Smooth muscle cell (in vitro differentiated cells): ENCODE measurements at regions not wholly inside any gene's neighbourhood (a gene's known extent, or its start where the extent isn't known, plus 50 kb on each side); places are given as distances from the start of the nearest gene placed in this dataset.

Source experiments
- DNase-seq: peaks from one replicate; lab custom pipeline; 2025; ENCODE audit not compliant: unreplicated experiment; lab: John Stamatoyannopoulos, UW
- H2AFZ ChIP-seq: fragments of 200-600 bp; sonication (generic); 2 replicates; pipeline ENCODE4 v1.6.0; 2016; ENCODE audit warnings: antibody characterized with exemption, low read depth, mild to moderate bottlenecking
- H3F3A ChIP-seq: fragments of 200-600 bp; sonication (generic); 2 replicates; pipeline ENCODE4 v1.6.0; 2017; ENCODE audit warnings: antibody characterized with exemption, low read depth
- H3K27ac ChIP-seq: fragments of 200-600 bp; sonication (generic); 2 replicates; pipeline ENCODE4 v1.5.1; 2016; ENCODE audit warnings: low read depth, mild to moderate bottlenecking
- H3K27me3 ChIP-seq: fragments of 200-600 bp; sonication (generic); 2 replicates; pipeline ENCODE4 v1.6.1; 2016; ENCODE audit warnings: low read depth, mild to moderate bottlenecking
- H3K36me3 ChIP-seq: fragments of 200-600 bp; sonication (generic); 2 replicates; pipeline ENCODE4 v1.5.1; 2016; ENCODE audit warnings: low read depth
- H3K4me1 ChIP-seq: fragments of 200-600 bp; sonication (generic); 2 replicates; pipeline ENCODE4 v1.5.1; 2016; ENCODE audit warnings: low read depth
- H3K4me2 ChIP-seq: fragments of 200-600 bp; sonication (generic); 2 replicates; pipeline ENCODE4 v1.6.0; 2016; ENCODE audit warnings: mild to moderate bottlenecking
- H3K4me3 ChIP-seq: fragments of 200-600 bp; sonication (generic); 2 replicates; pipeline ENCODE4 v1.5.1; 2016; ENCODE audit warnings: mild to moderate bottlenecking
- H3K79me2 ChIP-seq: fragments of 200-600 bp; sonication (generic); 2 replicates; pipeline ENCODE4 v1.6.0; 2016; ENCODE audit warnings: low read depth, mild to moderate bottlenecking
- H3K9ac ChIP-seq: fragments of 200-600 bp; sonication (generic); 2 replicates; pipeline ENCODE4 v1.6.0; 2016; ENCODE audit warnings: low read depth
- H3K9me3 ChIP-seq: fragments of 200-600 bp; sonication (generic); replicated peaks from 2 replicates; pipeline ENCODE4 v1.5.1; 2016; ENCODE audit warnings: low read depth
- H4K20me1 ChIP-seq: fragments of 200-600 bp; sonication (generic); 2 replicates; pipeline ENCODE4 v1.6.0; 2016; ENCODE audit warnings: low read depth
- CTCF ChIP-seq: fragments of 200-600 bp; sonication (generic); IDR thresholded peaks from 2 replicates; pipeline ENCODE4 v1.5.1; 2017; ENCODE audit warnings: borderline replicate concordance, mild to moderate bottlenecking, antibody characterized with exemption; ENCODE audit not compliant: insufficient read depth, poor library complexity, severe bottlenecking
- WGBS: methylation state at CpG from one replicate; pipeline ENCODE4 v1.1.7; 2016; ENCODE audit warnings: low lambda C conversion rate; 5-methylcytosine and 5-hydroxymethylcytosine counted together

- TF ChIP-seq CTCF = no peak
- no peak for DNase-seq
- no peaks in the 10 kb centered on the region for H3K4me1 ChIP-seq
- H3K27me3 ChIP-seq = no peaks in the 10 kb centered on the region
- H3K27ac ChIP-seq = no peak overlapping the region
- H3K4me2 ChIP-seq = no peak overlapping the region
- H3K36me3 ChIP-seq = no peaks in the 10 kb centered on the region
- no peaks in the 10 kb centered on the region for H4K20me1 ChIP-seq
- H3K4me3 ChIP-seq = no peak overlapping the region
- 92% methylated on average over 1 of the region's 1 CpG for WGBS
- no peak overlapping the region for H2AFZ ChIP-seq
- H3K9me3 ChIP-seq = no peaks in the 10 kb centered on the region
- no peaks in the 10 kb centered on the region for H3K79me2 ChIP-seq
- no peak overlapping the region for H3K9ac ChIP-seq
- H3F3A ChIP-seq = no peaks in the 10 kb centered on the region
These were observed 253.4 kb downstream of the SP3 start for GRCh38 chr2:173711816-173712215.

GRCh38 chr2:173713904-173714555 lies 251.1 kb downstream of the SP3 start:
- Histone ChIP-seq H2AFZ (no peak overlapping the region), H3K4me1 (no peaks in the 10 kb centered on the region), H3K9me3 (no peaks in the 10 kb centered on the region), H3K27me3 (no peaks in the 10 kb centered on the region), H3K79me2 (no peaks in the 10 kb centered on the region), H4K20me1 (no peaks in the 10 kb centered on the region), H3K4me3 (no peak overlapping the region), H3K4me2 (no peak overlapping the region), H3K27ac (no peak overlapping the region), H3K36me3 (no peaks in the 10 kb centered on the region), H3K9ac (no peak overlapping the region), H3F3A (no peaks in the 10 kb centered on the region)
- DNase-seq = no peak
- 90% methylated on average over 4 of the region's 4 CpGs for WGBS
- no peak for TF ChIP-seq CTCF

- Histone ChIP-seq H3F3A (no peaks in the 10 kb centered on the region), H3K27ac (no peak overlapping the region), H3K9ac (no peak overlapping the region), H3K4me1 (no peaks in the 10 kb centered on the region), H3K4me2 (no peak overlapping the region), H4K20me1 (no peaks in the 10 kb centered on the region), H3K9me3 (no peaks in the 10 kb centered on the region), H3K4me3 (no peak overlapping the region), H3K36me3 (no peaks in the 10 kb centered on the region), H2AFZ (no peak overlapping the region), H3K27me3 (no peaks in the 10 kb centered on the region), H3K79me2 (no peaks in the 10 kb centered on the region)
- no peak for DNase-seq
- no peak for TF ChIP-seq CTCF
- WGBS = 86% methylated on average over 5 of the region's 5 CpGs
These were observed 249.7 kb downstream of the SP3 start for GRCh38 chr2:173715441-173715840.

GRCh38 chr2:173716458-173717052 lies 248.6 kb downstream of the SP3 start:
- H4K20me1 ChIP-seq = no peaks in the 10 kb centered on the region
- no peak for TF ChIP-seq CTCF

More at GRCh38 chr2:173716458-173717052, 248.6 kb downstream of the SP3 start:
- no peaks in the 10 kb centered on the region for H3K9me3 ChIP-seq
- no peak overlapping the region for H2AFZ ChIP-seq
- no peaks in the 10 kb centered on the region for H3K36me3 ChIP-seq
- H3K4me1 ChIP-seq = no peaks in the 10 kb centered on the region
- no peak overlapping the region for H3K27ac ChIP-seq
- H3F3A ChIP-seq = no peaks in the 10 kb centered on the region
- no peaks in the 10 kb centered on the region for H3K27me3 ChIP-seq
- no peak overlapping the region for H3K9ac ChIP-seq
- 80% methylated on average over 1 of the region's 1 CpG for WGBS
- no peak overlapping the region for H3K4me3 ChIP-seq
- no peak for DNase-seq
- no peaks in the 10 kb centered on the region for H3K79me2 ChIP-seq
- no peak overlapping the region for H3K4me2 ChIP-seq
